A172 (cell line): ENCODE measurements at regions not wholly inside any gene's neighbourhood (a gene's known extent, or its start where the extent isn't known, plus 50 kb on each side); places are given as distances from the start of the nearest gene placed in this dataset.

Experiments
- DNase-seq: peaks from one replicate; pipeline ENCODE4 v3.0.0-alpha.2; 2015; ENCODE audit warnings: low spot score

- DNase-seq: no peak
Observed at GRCh38 chr22:47465222-47465621, 702.8 kb downstream of the TBC1D22A start.

GRCh38 chr22:47463220-47463619, 700.8 kb downstream of the TBC1D22A start:
- DNase-seq: no peak

- no peak for DNase-seq
Observed at GRCh38 chr22:47460861-47461260, 698.4 kb downstream of the TBC1D22A start.

- DNase-seq: no peak
Observed at GRCh38 chr22:47460176-47460575, 697.7 kb downstream of the TBC1D22A start.

GRCh38 chr22:47458348-47458747, 695.9 kb downstream of the TBC1D22A start:
- no peak for DNase-seq

- DNase-seq: no peak
Observed at GRCh38 chr22:47457509-47458300, 695.3 kb downstream of the TBC1D22A start.

GRCh38 chr22:47457021-47457420, 694.6 kb downstream of the TBC1D22A start:
- DNase-seq: no peak

- no peak for DNase-seq
Observed at GRCh38 chr22:47456031-47456430, 693.6 kb downstream of the TBC1D22A start.

- DNase-seq: no peak
Observed at GRCh38 chr22:47453049-47453448, 690.6 kb downstream of the TBC1D22A start.

GRCh38 chr22:47452184-47452583, 689.7 kb downstream of the TBC1D22A start:
- DNase-seq: peak; percentile 44

GRCh38 chr22:47450876-47451475, 688.5 kb downstream of the TBC1D22A start:
- DNase-seq: no peak

- DNase-seq: no peak
Observed at GRCh38 chr22:47449508-47450270, 687.2 kb downstream of the TBC1D22A start.

GRCh38 chr22:47448231-47449223, 686.1 kb downstream of the TBC1D22A start:
- DNase-seq: no peak

GRCh38 chr22:47446821-47447810, 684.7 kb downstream of the TBC1D22A start:
- no peak for DNase-seq

- no peak for DNase-seq
Observed at GRCh38 chr22:47446331-47446730, 683.9 kb downstream of the TBC1D22A start.

GRCh38 chr22:47445716-47446290, 683.4 kb downstream of the TBC1D22A start:
- no peak for DNase-seq

GRCh38 chr22:47445212-47445611, 682.8 kb downstream of the TBC1D22A start:
- DNase-seq: no peak

- no peak for DNase-seq
Observed at GRCh38 chr22:47444746-47445065, 682.3 kb downstream of the TBC1D22A start.

- DNase-seq: no peak
Observed at GRCh38 chr22:47443836-47444745, 681.6 kb downstream of the TBC1D22A start.
